K562 (cell line): ENCODE measurements at regions not wholly inside any gene's neighbourhood (a gene's known extent, or its start where the extent isn't known, plus 50 kb on each side); places are given as distances from the start of the nearest gene placed in this dataset.

ENCODE experiments used
- BRF1 ChIP-seq: IDR thresholded peaks from 3 replicates; pipeline ENCODE4 v1.6.1; 2011; ENCODE audit warnings: borderline replicate concordance, mild to moderate bottlenecking; ENCODE audit not compliant: insufficient read length; ENCODE audit errors: extremely low read depth
- CREB1 ChIP-seq, 2 experiments: sonication (generic) in 1 of 2; formaldehyde crosslinking in 1 of 2; IDR thresholded peaks; 2 replicates each; pipeline versions ENCODE4 v1.6.1 to v1.8.0; 2012 to 2022; ENCODE audit warnings: inconsistent platforms in 1 of 2, mild to moderate bottlenecking in 1 of 2, missing genetic modification reagents in 1 of 2, moderate library complexity in 1 of 2
- DPF2 ChIP-seq: fragments of 450-650 bp; IDR thresholded peaks from 2 replicates; pipeline ENCODE4 v1.6.1; 2016
- GATAD2B ChIP-seq: fragments of 450-650 bp; IDR thresholded peaks from 2 replicates; pipeline ENCODE4 v1.6.1; 2017; ENCODE audit warnings: mild to moderate bottlenecking, borderline replicate concordance
- HDAC6 ChIP-seq: IDR thresholded peaks from 2 replicates; pipeline ENCODE4 v1.6.1; 2012; ENCODE audit warnings: low read depth, mild to moderate bottlenecking, control low read depth, inconsistent platforms, low read length, moderate library complexity
- HMGXB4 ChIP-seq: sonication (generic); formaldehyde crosslinking; IDR thresholded peaks from 2 replicates; pipeline ENCODE4 v1.8.1; 2023; ENCODE audit warnings: mild to moderate bottlenecking, missing genetic modification reagents
- JUND ChIP-seq, 2 experiments: IDR thresholded peaks; 2 replicates in 1 of 2; 3 replicates in 1 of 2; pipeline ENCODE4 v1.6.1; 2011; ENCODE audit warnings: borderline replicate concordance in 2 of 2, low read depth in 2 of 2, low read length in 2 of 2, improper control_type of control experiment in 1 of 2, missing biosample characterization in 1 of 2, missing genetic modification characterization in 1 of 2, missing genetic modification reagents in 1 of 2
- KDM1A ChIP-seq, 2 experiments: fragments of 450-650 bp; IDR thresholded peaks; 2 replicates each; pipeline ENCODE4 v1.6.1; 2016; ENCODE audit warnings: mild to moderate bottlenecking in 2 of 2
- MAFF ChIP-seq: IDR thresholded peaks from 2 replicates; pipeline ENCODE4 v1.6.1; 2012; ENCODE audit warnings: low read length, improper control_type of control experiment
- MAZ ChIP-seq, 2 experiments: fragments of 450-650 bp in 1 of 2; sonication (generic) in 1 of 2; formaldehyde crosslinking; IDR thresholded peaks in 1 of 2; conservative IDR thresholded peaks in 1 of 2; 2 replicates each; pipeline versions ENCODE4 v1.4.0 to v1.5.0; 2020; ENCODE audit warnings: mild to moderate bottlenecking in 1 of 2, missing genetic modification reagents in 1 of 2
- USF2 ChIP-seq: sonication (generic); formaldehyde crosslinking; IDR thresholded peaks from 2 replicates; pipeline ENCODE4 v1.5.0; 2020; ENCODE audit warnings: missing genetic modification reagents
- ZNF3 ChIP-seq: fragments of 250-450 bp; sonication (Bioruptor Pico); IDR thresholded peaks from 2 replicates; pipeline ENCODE4 v1.5.0; 2021; ENCODE audit warnings: mild to moderate bottlenecking, moderate library complexity
- ZNF354B ChIP-seq: fragments of 250-450 bp; sonication (Bioruptor Pico); IDR thresholded peaks from 2 replicates; pipeline ENCODE4 v1.4.0; 2020

GRCh38 chr12:54723379-54724256 is 75.5 kb upstream of the DCD start:
- TF ChIP-seq DPF2 (no peak), KDM1A (IDR thresholded peaks at IDR 0.05) (no peak), ZNF354B (CRISPR knock-in tag) (no peak), USF2 (CRISPR knock-in tag) (no peak), ZNF3 (CRISPR knock-in tag) (no peak), MAFF (no peak), HDAC6 (no peak), MAZ (CRISPR knock-in tag; conservative IDR thresholded peaks at IDR 0.05 in 1 of 2, IDR thresholded peaks at IDR 0.05 in 1 of 2) (no peak), CREB1 (IDR thresholded peaks at IDR 0.05) (no peak), CREB1 (CRISPR knock-in tag; IDR thresholded peaks at IDR 0.05) (no peak), JUND (IDR thresholded peaks at IDR 0.05; ENCODE audit: borderline replicate concordance, low read depth, low read length) (no peak), JUND (tag; IDR thresholded peaks at IDR 0.05; ENCODE audit: borderline replicate concordance, low read depth, low read length) (no peak), GATAD2B (no peak), HMGXB4 (CRISPR knock-in tag) (no peak), BRF1 (no peak)
